Kidney epithelial cell (primary cell): ENCODE measurements at regions not wholly inside any gene's neighbourhood (a gene's known extent, or its start where the extent isn't known, plus 50 kb on each side); places are given as distances from the start of the nearest gene placed in this dataset.

Experiments
- DNase-seq: peaks from one replicate; pipeline ENCODE4 v3.0.0-alpha.2; 2010; ENCODE audit warnings: low read depth
- H3K27me3 ChIP-seq: 2 replicates; pipeline ENCODE4 v1.6.0; 2011; ENCODE audit warnings: low read length; ENCODE audit not compliant: control insufficient read depth, insufficient read depth
- H3K36me3 ChIP-seq: 2 replicates; pipeline ENCODE4 v1.5.1; 2011; ENCODE audit warnings: low read length; ENCODE audit not compliant: control insufficient read depth, insufficient read depth
- H3K4me3 ChIP-seq: 2 replicates; pipeline ENCODE4 v1.5.1; 2011; ENCODE audit warnings: low read depth, mild to moderate bottlenecking, control low read depth, low read length
- TF ChIP-seq, protein P1 (sequence below): IDR thresholded peaks from 2 replicates; pipeline ENCODE4 v1.5.1; 2011; ENCODE audit warnings: mild to moderate bottlenecking, moderate library complexity, low read length, control low read depth, inconsistent platforms; ENCODE audit not compliant: insufficient read depth, poor library complexity, severe bottlenecking

DNA sequence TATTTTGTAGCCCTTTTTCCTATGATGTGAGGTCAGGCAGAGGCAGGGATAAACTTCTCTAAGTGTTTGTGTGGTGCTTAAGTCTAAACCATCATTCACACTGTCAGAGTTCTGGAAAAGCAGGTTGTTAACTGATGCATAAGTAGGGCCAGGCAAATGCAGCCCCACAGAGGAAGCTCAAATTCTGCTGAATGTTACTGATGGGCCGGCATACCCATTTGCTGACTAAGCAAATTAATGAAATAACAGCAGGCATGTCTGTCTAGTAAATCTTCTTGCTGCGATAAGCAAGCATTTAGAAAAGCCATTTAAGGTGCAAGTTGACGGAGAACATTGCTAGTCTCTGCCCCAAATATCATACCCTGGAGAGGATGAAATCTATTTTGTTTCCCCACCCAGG is 523.2 kb upstream of the CCDC196 start:
- Histone ChIP-seq H3K27me3 (peaks cover 2% of the 10 kb centered on the region), H3K4me3 (no peak overlapping the region), H3K36me3 (no peaks in the 10 kb centered on the region)
- no peak for DNase-seq
- TF ChIP-seq, protein P1, sequence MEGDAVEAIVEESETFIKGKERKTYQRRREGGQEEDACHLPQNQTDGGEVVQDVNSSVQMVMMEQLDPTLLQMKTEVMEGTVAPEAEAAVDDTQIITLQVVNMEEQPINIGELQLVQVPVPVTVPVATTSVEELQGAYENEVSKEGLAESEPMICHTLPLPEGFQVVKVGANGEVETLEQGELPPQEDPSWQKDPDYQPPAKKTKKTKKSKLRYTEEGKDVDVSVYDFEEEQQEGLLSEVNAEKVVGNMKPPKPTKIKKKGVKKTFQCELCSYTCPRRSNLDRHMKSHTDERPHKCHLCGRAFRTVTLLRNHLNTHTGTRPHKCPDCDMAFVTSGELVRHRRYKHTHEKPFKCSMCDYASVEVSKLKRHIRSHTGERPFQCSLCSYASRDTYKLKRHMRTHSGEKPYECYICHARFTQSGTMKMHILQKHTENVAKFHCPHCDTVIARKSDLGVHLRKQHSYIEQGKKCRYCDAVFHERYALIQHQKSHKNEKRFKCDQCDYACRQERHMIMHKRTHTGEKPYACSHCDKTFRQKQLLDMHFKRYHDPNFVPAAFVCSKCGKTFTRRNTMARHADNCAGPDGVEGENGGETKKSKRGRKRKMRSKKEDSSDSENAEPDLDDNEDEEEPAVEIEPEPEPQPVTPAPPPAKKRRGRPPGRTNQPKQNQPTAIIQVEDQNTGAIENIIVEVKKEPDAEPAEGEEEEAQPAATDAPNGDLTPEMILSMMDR = no peak

DNA sequence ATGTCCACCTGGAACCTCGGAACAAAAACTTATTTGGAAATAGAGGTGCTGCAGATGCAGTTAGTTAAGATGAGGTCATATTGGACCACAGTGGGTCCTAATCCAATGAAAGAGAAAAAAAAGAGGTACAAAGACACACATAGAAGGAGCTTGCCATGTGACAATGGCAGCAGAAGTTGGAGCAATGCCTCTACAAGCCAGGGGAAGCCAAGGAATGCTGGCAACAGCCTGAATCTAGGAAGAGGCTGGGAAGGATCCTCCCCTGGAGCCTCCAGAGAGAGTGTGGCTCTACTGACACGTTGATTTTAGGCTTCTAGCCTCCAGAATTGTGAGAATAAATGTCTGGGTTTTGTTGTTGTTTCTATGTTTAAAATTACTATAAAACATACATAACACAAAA is 521.8 kb upstream of the CCDC196 start:
- TF ChIP-seq, protein P1 = no peak
- Histone ChIP-seq H3K27me3 (peaks cover 2% of the 10 kb centered on the region), H3K36me3 (no peaks in the 10 kb centered on the region), H3K4me3 (no peak overlapping the region)
- no peak for DNase-seq

DNA sequence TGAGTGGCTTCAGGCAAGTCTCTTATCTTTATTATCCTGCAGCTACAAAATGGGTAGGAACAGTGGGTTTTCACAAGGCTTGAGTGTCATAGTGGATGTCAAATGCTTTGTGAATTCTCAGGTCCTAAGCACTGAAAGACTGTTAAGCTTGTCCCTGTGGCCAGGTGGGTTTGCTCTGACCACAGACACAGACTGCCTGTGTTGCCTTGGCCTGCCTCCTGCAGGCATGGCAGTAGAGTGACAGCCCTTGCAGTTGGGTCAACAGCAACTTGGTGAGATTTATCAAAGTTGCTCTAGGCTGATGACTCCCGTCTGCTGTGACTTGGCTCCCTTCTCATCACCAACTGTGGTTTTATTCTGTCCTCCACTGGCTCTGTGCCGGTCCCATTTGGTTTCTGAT is 520.0 kb upstream of the CCDC196 start:
- Histone ChIP-seq H3K4me3 (no peak overlapping the region), H3K27me3 (peaks cover 2% of the 10 kb centered on the region), H3K36me3 (no peaks in the 10 kb centered on the region)
- TF ChIP-seq, protein P1 = no peak
- no peak for DNase-seq

DNA sequence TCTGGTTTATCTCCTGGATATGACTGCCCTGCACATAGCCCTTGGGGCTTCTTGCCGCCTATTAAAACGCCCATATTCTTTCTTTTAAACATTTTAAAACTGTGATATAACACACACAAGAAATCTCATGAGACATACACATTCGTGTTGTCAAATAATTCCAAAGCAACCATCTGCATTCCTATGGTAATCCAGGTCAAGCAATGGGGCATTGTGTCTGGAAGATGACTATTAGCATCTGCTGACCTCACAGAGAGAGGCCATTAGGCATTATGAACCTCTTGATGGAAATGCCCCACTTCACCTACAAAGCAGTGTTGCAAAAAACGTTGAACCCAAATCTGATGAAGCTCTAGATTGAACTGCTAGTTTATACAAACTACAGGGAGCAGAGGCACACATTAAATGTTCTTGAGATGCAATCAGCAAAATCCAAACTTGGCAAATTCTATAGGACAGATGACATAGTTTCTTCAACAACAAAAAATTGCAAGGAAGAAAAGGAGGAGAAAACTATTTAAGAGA is 513.8 kb upstream of the CCDC196 start:
- no peak overlapping the region for H3K4me3 ChIP-seq
- no peak for DNase-seq
- TF ChIP-seq, protein P1 = no peak
- no peaks in the 10 kb centered on the region for H3K36me3 ChIP-seq
- no peaks in the 10 kb centered on the region for H3K27me3 ChIP-seq

DNA sequence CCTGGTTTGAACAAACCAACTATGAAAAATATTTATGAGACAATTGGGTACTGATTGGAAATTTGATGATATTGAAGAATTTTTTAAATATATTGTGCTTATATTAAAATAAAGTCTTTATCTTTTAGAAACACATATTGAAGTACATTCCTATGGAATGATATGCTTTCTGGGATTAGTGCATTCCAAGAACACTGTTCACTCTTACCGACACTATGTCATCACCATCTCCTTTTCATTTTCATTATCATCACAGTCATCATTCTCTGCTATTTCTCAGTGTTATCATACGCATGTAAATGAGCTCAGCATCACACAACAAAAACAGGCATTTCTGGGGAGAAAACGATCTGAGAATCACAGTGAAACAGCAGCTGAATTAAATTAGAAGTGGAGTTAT is 513.3 kb upstream of the CCDC196 start:
- DNase-seq = no peak
- H3K4me3 ChIP-seq = no peak overlapping the region
- H3K27me3 ChIP-seq = no peaks in the 10 kb centered on the region
- TF ChIP-seq, protein P1 = no peak
- H3K36me3 ChIP-seq = no peaks in the 10 kb centered on the region

DNA sequence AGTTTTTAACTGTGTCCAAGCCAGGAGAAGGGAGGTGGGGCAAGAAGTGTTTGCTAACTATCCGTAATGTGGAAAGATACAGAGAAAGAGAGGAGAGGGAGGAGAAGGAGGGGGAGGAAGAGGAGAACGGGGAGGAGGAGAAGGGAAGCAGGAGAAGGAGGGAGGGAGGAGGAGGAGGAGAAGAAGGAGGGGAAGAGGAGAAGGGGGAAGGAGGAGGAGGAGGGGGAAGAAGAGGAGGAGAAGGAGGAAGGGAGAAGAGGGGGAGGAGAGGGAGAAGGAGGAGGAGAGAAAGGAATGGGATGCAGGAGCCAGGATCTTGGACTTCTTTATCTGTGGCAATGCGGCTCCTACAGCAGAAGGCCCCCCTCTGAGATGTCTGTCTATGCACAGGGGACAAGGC is 510.3 kb upstream of the CCDC196 start:
- TF ChIP-seq, protein P1 = no peak
- no peak overlapping the region for H3K4me3 ChIP-seq
- no peaks in the 10 kb centered on the region for H3K27me3 ChIP-seq
- H3K36me3 ChIP-seq = no peaks in the 10 kb centered on the region
- no peak for DNase-seq
